ENCODE measurements at regions not wholly inside any gene's neighbourhood (a gene's known extent, or its start where the extent isn't known, plus 50 kb on each side); places are given as distances from the start of the nearest gene placed in this dataset.
A peak's percentile ranks its signal among the peaks of the same experiment; 100 is the strongest.
"Not testable (repeated sequence)": the region's sequence is repeated elsewhere in the genome, so short reads cannot be mapped to it uniquely, and the experiment has no call there.

DNA sequence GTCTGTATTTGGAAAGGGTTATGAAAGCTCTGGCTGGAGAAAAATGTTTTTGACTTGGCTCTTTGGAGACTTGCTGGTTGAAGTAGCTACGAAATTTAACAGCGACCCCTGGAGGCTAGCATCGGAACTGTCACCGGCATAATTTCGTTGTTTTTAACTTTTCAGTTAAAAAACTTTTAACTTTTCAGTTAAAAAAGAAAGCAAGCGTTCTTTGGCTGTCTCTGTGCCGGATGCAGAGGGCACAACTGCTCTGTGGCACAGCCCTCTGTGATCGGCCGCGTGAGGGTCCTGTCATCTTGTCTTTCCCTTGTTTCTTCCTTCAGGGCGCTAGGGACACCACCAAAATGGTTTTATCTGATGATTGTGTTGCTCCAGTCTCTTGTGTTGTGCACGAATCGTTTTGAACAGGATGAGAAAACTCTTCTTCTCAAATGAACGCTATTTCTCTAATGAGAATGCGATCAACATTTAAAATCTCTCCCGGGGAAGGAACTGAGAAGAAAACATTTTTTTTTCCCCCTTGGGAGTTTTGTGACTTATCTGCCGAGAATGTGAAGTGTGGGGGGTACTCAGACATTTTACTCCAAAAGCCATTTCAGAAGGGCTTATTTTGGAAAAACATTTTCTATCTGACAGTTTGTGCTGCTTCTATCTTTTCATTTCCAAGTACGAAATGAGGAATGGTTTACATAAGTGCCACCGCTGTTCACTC is 57.1 kb downstream of the ADCYAP1 start:
- in situ Hi-C loops (cut with MboI; ENCODE audit: low sequenced_read_pairs, unreplicated experiment): no loop called here
- peak; percentile 43 for DNase-seq (ENCODE audit: low spot score)
- TF ChIP-seq CTCF (IDR thresholded peaks at IDR 0.05; ENCODE audit: borderline replicate concordance, control extremely low read depth, extremely low read depth, insufficient read depth, missing control alignments): peak; percentile 82

GRCh38 chr18:963276-963675 is 58.6 kb downstream of the ADCYAP1 start:
- no peak for TF ChIP-seq CTCF (IDR thresholded peaks at IDR 0.05; ENCODE audit: borderline replicate concordance, control extremely low read depth, extremely low read depth, insufficient read depth, missing control alignments)
- no peak for DNase-seq (ENCODE audit: low spot score)
- in situ Hi-C loops (cut with MboI; ENCODE audit: low sequenced_read_pairs, unreplicated experiment): no loop called here

DNA sequence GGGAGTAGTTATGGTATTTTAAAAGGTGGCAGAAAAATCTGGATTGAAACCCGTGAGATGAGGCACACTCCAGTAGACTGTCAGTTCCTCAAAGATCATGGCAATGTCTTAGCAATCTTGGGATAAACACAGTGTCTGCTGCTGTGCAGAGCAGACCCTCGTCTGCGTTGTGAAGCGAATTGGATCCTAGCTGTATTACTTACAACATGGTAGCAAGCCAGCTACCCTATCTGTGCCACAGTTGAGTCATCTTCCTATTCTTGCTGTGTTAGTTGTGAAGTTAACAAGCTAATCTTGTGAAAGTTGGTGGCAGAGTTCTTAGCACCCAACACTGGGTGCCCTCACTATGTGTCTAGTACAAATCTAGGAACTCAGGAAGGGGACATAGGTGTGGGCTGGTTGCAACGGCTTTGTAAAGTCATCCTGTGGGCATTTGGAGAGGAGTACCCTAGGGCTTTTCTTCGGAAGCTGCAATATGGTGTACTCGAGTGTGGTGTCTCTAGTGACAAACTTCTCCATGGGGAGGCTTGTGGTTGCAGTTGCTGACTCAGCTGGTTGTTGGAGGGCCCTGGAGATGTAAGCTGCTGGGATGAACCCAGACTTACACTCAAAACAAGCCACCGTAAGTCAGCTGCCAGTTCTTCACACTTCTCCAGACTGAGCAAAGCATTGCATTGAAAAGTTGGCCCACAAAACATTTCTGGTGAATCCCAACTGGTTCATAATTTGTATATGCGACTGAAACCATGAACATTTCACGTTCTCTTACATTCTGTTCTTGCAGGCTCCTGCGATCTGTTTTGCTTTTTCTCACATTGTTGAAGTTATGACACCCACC is 61.5 kb downstream of the ADCYAP1 start:
- DNase-seq (ENCODE audit: low spot score): no peak
- TF ChIP-seq CTCF (IDR thresholded peaks at IDR 0.05; ENCODE audit: borderline replicate concordance, control extremely low read depth, extremely low read depth, insufficient read depth, missing control alignments): no peak
- in situ Hi-C loops (cut with MboI; ENCODE audit: low sequenced_read_pairs, unreplicated experiment): no loop called here

- in situ Hi-C loops (cut with MboI; ENCODE audit: low sequenced_read_pairs, unreplicated experiment): no loop called here
- DNase-seq (ENCODE audit: low spot score): no peak
- TF ChIP-seq CTCF (IDR thresholded peaks at IDR 0.05; ENCODE audit: borderline replicate concordance, control extremely low read depth, extremely low read depth, insufficient read depth, missing control alignments): no peak
Observed at GRCh38 chr18:966759-967576, 62.3 kb downstream of the ADCYAP1 start.

DNA sequence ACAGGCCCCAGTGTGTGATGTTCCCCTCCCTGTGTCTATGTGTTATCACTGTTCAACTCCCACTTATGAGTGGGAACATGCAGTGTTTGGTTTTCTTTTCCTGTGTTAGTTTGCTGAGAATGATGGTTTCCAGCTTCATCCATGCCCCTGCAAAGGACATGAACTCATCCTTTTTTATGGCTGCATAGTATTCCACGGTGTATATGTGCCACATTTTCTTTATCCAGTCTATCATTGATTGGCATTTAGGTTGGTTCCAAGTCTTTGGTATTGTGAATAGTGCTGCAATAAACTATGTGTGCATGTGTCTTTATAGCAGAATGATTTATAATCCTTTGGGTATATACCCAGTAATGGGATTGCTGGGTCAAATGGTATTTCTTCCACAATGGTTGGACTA is 64.2 kb downstream of the ADCYAP1 start:
- in situ Hi-C loops (cut with MboI; ENCODE audit: low sequenced_read_pairs, unreplicated experiment); DNase-seq (ENCODE audit: low spot score): not testable (repeated sequence)

GRCh38 chr18:969311-969710 is 64.6 kb downstream of the ADCYAP1 start:
- in situ Hi-C loops (cut with MboI; ENCODE audit: low sequenced_read_pairs, unreplicated experiment); DNase-seq (ENCODE audit: low spot score): not testable (repeated sequence)

DNA sequence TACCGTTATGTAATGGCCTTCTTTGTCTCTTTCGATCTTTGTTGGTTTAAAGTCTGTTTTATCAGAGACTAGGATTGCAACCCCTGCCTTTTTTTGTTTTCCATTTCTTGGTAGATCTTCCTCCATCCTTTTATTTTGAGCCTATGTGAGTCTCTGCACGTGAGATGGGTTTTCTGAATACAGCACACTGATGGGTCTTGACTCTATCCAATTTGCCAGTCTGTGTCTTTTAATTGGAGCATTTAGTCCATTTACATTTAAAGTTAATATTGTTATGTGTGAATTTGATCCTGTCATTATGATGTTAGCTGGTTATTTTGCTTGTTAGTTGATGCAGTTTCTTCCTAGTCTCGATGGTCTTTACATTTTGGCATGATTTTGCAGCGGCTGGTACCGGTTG is 69.9 kb downstream of the ADCYAP1 start:
- in situ Hi-C loops (cut with MboI; ENCODE audit: low sequenced_read_pairs, unreplicated experiment); DNase-seq (ENCODE audit: low spot score): not testable (repeated sequence)

DNA sequence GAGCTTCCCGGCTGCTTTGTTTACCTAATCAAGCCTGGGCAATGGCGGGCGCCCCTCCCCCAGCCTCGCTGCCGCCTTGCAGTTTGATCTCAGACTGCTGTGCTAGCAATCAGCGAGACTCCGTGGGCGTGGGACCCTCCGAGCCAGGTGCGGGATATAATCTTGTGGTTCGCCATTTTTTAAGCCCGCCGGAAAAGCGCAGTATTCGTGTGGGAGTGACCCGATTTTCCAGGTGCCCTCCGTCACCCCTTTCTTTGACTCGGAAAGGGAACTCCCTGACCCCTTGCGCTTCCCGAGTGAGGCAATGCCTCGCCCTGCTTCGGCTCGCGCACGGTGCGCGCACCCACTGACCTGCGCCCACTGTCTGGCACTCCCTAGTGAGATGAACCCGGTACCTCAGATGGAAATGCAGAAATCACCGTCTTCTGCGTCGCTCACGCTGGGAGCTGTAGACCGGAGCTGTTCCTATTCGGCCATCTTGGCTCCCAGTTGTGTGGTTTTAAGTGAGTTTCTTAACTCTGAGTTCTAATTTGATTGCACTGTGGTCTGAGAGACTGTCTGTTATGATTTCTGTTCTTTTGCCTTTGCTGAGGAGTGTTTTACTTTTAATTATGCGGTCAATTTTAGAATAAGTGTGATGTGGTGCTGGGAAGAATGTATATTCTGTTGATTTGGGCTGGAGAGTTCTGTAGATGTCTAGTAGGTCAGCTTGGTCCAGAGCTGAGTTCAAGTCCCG is 71.9 kb downstream of the ADCYAP1 start:
- in situ Hi-C loops (cut with MboI; ENCODE audit: low sequenced_read_pairs, unreplicated experiment); DNase-seq (ENCODE audit: low spot score): not testable (repeated sequence)

GRCh38 chr18:977327-977726 is 72.7 kb downstream of the ADCYAP1 start:
- DNase-seq (ENCODE audit: low spot score); in situ Hi-C loops (cut with MboI; ENCODE audit: low sequenced_read_pairs, unreplicated experiment): not testable (repeated sequence)

GRCh38 chr18:977732-978131 is 73.1 kb downstream of the ADCYAP1 start:
- DNase-seq (ENCODE audit: low spot score); in situ Hi-C loops (cut with MboI; ENCODE audit: low sequenced_read_pairs, unreplicated experiment): not testable (repeated sequence)
